Sigmoid colon (tissue), 6 donors: ENCODE measurements at regions not wholly inside any gene's neighbourhood (a gene's known extent, or its start where the extent isn't known, plus 50 kb on each side); places are given as distances from the start of the nearest gene placed in this dataset.

Source experiments
- DNase-seq: peaks from one replicate; pipeline ENCODE4 v3.0.0-alpha.2; 2019
- H3K27ac ChIP-seq, 4 donors: fragments of 200-600 bp; sonication (generic); one replicate each; pipeline ENCODE4 v1.5.1; 2016 to 2019; ENCODE audit warnings: mild to moderate bottlenecking in 1 of 4
- H3K27me3 ChIP-seq, 3 donors: fragments of 200-600 bp; sonication (generic); one replicate each; pipeline ENCODE4 v1.5.1; 2019; ENCODE audit warnings: mild to moderate bottlenecking in 1 of 3
- H3K36me3 ChIP-seq, 4 donors: fragments of 200-600 bp; sonication (generic); one replicate each; pipeline ENCODE4 v1.5.1; 2016 to 2019
- H3K4me1 ChIP-seq, 4 donors: fragments of 200-600 bp; sonication (generic); one replicate each; pipeline ENCODE4 v1.5.1; 2017 to 2019
- H3K4me3 ChIP-seq, 4 donors: fragments of 200-600 bp; sonication (generic); one replicate each; pipeline ENCODE4 v1.5.1; 2017 to 2019; ENCODE audit warnings: mild to moderate bottlenecking in 2 of 4, moderate library complexity in 1 of 4
- H3K9me3 ChIP-seq, 4 donors: fragments of 200-600 bp in 3 of 4; sonication (generic) in 3 of 4; one replicate each; pipeline versions ENCODE4 v1.5.1 to v1.6.1; 2013 to 2019
- CTCF ChIP-seq, 4 experiments: fragments of 450-650 bp in 3 of 4; fragments of 200-600 bp in 1 of 4; IDR thresholded peaks; one replicate each; pipeline ENCODE4 v1.5.1; 2016 to 2019; ENCODE audit warnings: antibody characterized with exemption in 4 of 4, mild to moderate bottlenecking in 3 of 4, moderate library complexity in 2 of 4
- EP300 ChIP-seq, 4 donors: sonication (generic); formaldehyde crosslinking; IDR thresholded peaks; one replicate each; pipeline ENCODE4 v1.6.1; 2017; ENCODE audit warnings: antibody characterized with exemption in 4 of 4
- POLR2A ChIP-seq, 2 donors: fragments of 450-650 bp; IDR thresholded peaks; one replicate each; pipeline ENCODE4 v1.6.1; 2016; ENCODE audit warnings: antibody characterized with exemption in 2 of 2, mild to moderate bottlenecking in 2 of 2, moderate library complexity in 2 of 2
- POLR2AphosphoS5 ChIP-seq, 4 donors: sonication (generic); formaldehyde crosslinking; IDR thresholded peaks; one replicate each; pipeline ENCODE4 v1.6.1; 2017; ENCODE audit warnings: antibody characterized with exemption in 4 of 4
- WGBS, 2 donors: extraction: QIAGEN DNeasy Blood & Tissue Kit; methylation state at CpG; one replicate each; pipeline ENCODE4 v1.1.7; 2013; 5-methylcytosine and 5-hydroxymethylcytosine counted together
- intact Hi-C: fragments of 100-400 bp; cut with DNase I; formaldehyde crosslinking; loops from one replicate; pipeline ENCODE4 v1.15.1; 2023
- donor health status: healthy with polysubstance abuse.
- donor health status: healthy.

GRCh38 chr2:33791625-33792024 is 192.5 kb upstream of the FAM98A start:
- intact Hi-C loops = no loop called here
- no peak for DNase-seq
- no peaks in the 10 kb centered on the region for H3K9me3 ChIP-seq
- no peaks in the 10 kb centered on the region for H3K27me3 ChIP-seq
- H3K4me1 ChIP-seq = no peaks in the 10 kb centered on the region
- TF ChIP-seq EP300 (IDR thresholded peaks at IDR 0.05) = no peak
- TF ChIP-seq CTCF (IDR thresholded peaks at IDR 0.05) = no peak
- TF ChIP-seq POLR2A (IDR thresholded peaks at IDR 0.05) = no peak
- TF ChIP-seq POLR2AphosphoS5 (IDR thresholded peaks at IDR 0.05) = no peak
- WGBS, 2 donors = 76 to 92% methylated on average over 3 of the region's 3 CpGs
- H3K4me3 ChIP-seq = no peak overlapping the region
- no peaks in the 10 kb centered on the region for H3K36me3 ChIP-seq
- H3K27ac ChIP-seq = no peak overlapping the region

DNA sequence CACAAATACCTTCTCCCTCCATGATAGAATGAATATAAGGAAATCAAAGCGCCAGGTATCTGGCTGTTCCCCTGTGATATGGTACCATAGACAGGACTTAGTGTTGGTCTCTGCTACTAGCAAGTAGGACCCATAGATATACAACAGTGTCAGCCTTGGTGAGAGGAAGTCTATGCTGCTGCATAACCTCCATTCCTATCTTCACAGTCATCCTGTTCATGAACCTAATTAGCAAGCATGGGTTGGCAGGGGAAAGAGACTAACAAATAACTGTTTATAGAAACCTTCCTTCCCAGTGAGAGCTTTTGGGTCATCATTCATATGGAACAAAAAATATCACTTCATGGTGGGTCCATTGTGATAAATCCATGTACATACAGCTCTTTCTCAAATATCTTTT is 188.9 kb upstream of the FAM98A start:
- DNase-seq = no peak
- H3K27me3 ChIP-seq = no peaks in the 10 kb centered on the region
- H3K4me1 ChIP-seq = no peaks in the 10 kb centered on the region
- 31 to 94% methylated on average over 1 of the region's 1 CpG for WGBS, 2 donors
- no peak overlapping the region for H3K4me3 ChIP-seq
- intact Hi-C loops = no loop called here
- no peaks in the 10 kb centered on the region for H3K9me3 ChIP-seq
- H3K27ac ChIP-seq = no peak overlapping the region
- H3K36me3 ChIP-seq = no peaks in the 10 kb centered on the region
- TF ChIP-seq CTCF (IDR thresholded peaks at IDR 0.05) (no peak), POLR2A (IDR thresholded peaks at IDR 0.05) (no peak), EP300 (IDR thresholded peaks at IDR 0.05) (no peak), POLR2AphosphoS5 (IDR thresholded peaks at IDR 0.05) (no peak)

GRCh38 chr2:33786881-33787280 is 187.8 kb upstream of the FAM98A start:
- H3K27ac ChIP-seq = no peak overlapping the region
- 79 to 88% methylated on average over 5 of the region's 5 CpGs for WGBS, 2 donors
- TF ChIP-seq EP300 (IDR thresholded peaks at IDR 0.05) (no peak), CTCF (IDR thresholded peaks at IDR 0.05) (no peak), POLR2A (IDR thresholded peaks at IDR 0.05) (no peak), POLR2AphosphoS5 (IDR thresholded peaks at IDR 0.05) (no peak)
- intact Hi-C loops = no loop called here
- no peaks in the 10 kb centered on the region for H3K36me3 ChIP-seq
- no peaks in the 10 kb centered on the region for H3K27me3 ChIP-seq
- H3K4me1 ChIP-seq = no peaks in the 10 kb centered on the region
- H3K4me3 ChIP-seq = no peak overlapping the region
- no peak for DNase-seq
- no peaks in the 10 kb centered on the region for H3K9me3 ChIP-seq

DNA sequence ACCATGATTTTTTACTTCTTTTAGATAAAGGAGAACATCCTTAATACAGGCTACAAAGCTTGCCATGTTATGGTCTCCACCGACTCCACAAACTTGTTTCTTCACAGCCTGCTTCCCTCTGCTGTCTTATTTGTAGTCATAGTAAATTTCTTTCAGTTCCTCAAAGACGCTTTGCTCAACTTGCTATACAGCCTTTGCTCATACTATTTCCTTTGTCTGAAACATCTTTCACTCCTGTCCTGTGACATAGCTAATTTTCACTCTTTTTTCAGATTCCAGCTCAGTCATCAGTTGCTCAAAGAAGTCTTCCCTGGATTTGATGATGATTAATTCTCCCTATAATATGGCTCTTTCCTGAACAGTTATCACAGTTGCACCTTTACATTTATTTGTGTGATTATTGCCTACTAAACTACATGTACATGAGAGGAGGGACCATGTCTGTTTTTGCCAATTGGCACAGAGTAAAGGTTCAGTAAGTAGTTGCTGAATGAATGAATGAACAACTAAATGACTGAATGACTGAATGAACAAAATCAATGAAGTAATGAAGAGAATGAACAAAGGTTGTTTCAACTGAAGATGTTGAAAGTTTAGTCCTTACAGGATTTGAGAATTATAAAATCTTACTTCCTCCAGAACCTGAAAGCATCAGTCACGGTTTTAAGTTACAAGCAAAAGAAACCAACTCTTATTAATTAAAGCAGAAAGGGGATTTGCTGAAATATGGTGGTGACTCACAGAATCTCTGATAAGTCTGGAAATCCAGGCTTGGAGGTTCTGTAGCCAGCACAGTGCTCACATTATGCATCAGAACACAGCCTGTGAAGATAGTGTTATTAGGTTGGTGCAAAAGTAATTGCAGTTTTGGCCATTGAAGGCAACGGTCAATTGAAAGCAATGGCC is 186.4 kb upstream of the FAM98A start:
- intact Hi-C loops = no loop called here
- Histone ChIP-seq H3K27ac (no peak overlapping the region), H3K9me3 (no peaks in the 10 kb centered on the region), H3K27me3 (no peaks in the 10 kb centered on the region), H3K4me3 (no peak overlapping the region), H3K4me1 (no peaks in the 10 kb centered on the region), H3K36me3 (no peaks in the 10 kb centered on the region)
- 64 to 81% methylated on average over 4 of the region's 4 CpGs for WGBS, 2 donors
- TF ChIP-seq EP300 (IDR thresholded peaks at IDR 0.05) (no peak), POLR2A (IDR thresholded peaks at IDR 0.05) (no peak), CTCF (IDR thresholded peaks at IDR 0.05) (no peak), POLR2AphosphoS5 (IDR thresholded peaks at IDR 0.05) (no peak)
- DNase-seq = no peak
